ENCODE measurements at regions not wholly inside any gene's neighbourhood (a gene's known extent, or its start where the extent isn't known, plus 50 kb on each side); places are given as distances from the start of the nearest gene placed in this dataset.
"Not testable (repeated sequence)": the region's sequence is repeated elsewhere in the genome, so short reads cannot be mapped to it uniquely, and the experiment has no call there.

DNA sequence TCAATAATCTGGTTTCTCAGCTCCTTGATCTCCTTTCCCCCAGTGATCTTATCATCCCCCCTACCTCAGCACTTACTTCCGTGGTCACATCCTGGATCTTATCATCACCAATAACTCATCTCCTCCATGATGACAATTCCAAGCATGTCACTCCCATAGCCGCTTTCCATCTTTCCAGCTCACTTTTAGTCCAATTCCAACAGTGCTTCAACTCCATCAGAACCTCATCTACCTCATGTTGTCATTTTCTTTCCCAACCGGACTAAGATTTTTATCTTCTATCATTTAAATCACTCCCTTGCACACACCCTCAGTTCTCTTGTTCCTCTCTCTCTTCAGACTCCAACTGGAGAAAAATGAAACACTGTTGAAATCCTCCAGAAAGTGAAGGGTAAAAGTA is 75.9 kb upstream of the UBE2E2 start:
- no peak for ATAC-seq
- Mint-ChIP-seq H3K27me3 (no peaks in the 10 kb centered on the region), H3K4me3 (no peak overlapping the region), H3K9me3 (ENCODE audit: low read depth) (no peaks in the 10 kb centered on the region), H3K4me1 (no peaks in the 10 kb centered on the region), H3K36me3 (no peaks in the 10 kb centered on the region), H3K27ac (no peak overlapping the region)
- CTCF ChIA-PET, result no interaction called here
- no peak for DNase-seq

DNA sequence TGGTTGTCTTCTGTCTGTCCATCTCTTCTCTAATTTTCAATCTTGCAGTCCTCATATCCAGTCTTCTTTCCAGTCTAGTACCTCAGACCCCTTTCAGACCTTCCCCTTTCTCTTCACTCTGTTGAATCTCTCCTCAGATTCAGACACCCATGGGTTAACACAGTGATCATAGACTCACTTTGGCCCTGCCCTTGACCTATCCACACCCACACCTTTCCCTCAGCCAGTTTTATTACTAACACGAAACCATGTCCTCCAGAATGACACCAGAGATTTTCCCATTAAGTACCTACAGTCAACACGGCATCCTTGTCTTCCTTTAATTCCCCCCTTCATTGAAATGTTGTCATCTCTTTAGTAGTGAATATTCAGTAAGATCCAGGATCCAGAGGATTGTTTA is 74.5 kb upstream of the UBE2E2 start:
- CTCF ChIA-PET, result no interaction called here

DNA sequence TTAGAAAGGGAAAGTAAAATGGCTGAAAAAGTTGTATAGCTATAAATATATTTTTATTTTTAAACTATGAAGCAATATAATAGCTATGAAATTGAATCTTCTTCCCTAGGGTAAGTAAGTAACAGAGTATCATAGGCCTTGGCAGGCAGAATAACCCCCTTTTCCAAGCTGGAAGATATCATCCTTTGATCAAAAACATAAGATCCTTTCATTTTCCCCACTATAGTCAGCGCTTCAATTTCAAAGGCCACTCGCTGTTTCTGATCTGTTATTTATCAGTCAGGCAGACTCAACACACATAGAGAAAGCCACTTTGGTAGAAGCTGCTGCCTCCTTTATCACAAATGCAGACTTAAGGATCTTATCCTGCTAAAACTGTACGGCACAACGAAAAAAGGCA is 74.0 kb upstream of the UBE2E2 start:
- Mint-ChIP-seq H3K27me3 (no peaks in the 10 kb centered on the region), H3K9me3 (ENCODE audit: low read depth) (no peaks in the 10 kb centered on the region), H3K27ac (no peak overlapping the region), H3K36me3 (no peaks in the 10 kb centered on the region), H3K4me3 (no peak overlapping the region), H3K4me1 (no peaks in the 10 kb centered on the region)
- DNase-seq (no peak), ATAC-seq (no peak)
- CTCF ChIA-PET, result no interaction called here

More for the DNA sequence above, 74.5 kb upstream of the UBE2E2 start:
- no peak for DNase-seq
- Mint-ChIP-seq H3K27me3 (no peaks in the 10 kb centered on the region), H3K36me3 (no peaks in the 10 kb centered on the region), H3K27ac (no peak overlapping the region), H3K4me1 (no peaks in the 10 kb centered on the region), H3K4me3 (no peak overlapping the region), H3K9me3 (ENCODE audit: low read depth) (no peaks in the 10 kb centered on the region)
- no peak for ATAC-seq

DNA sequence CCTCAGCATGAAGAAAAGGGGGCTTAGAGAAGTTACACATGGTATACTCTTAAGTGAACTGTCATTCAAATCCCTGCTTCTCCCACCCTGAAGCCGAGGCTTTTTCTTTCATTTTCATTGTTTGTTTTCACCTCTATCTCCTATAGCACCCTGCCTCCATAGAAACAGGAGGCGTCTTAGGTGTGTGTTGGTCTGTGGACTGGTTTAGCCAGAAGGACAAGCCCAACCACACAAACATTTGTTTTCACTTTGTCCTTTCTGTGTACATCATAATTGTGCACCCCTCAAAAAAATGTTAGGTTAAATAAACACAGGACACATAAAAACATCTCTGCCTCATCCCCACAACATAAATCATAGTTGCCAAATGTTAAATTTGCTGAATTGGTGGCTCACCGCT is 73.3 kb upstream of the UBE2E2 start:
- CTCF ChIA-PET, result no interaction called here
- Mint-ChIP-seq H3K36me3 (no peaks in the 10 kb centered on the region), H3K27ac (no peak overlapping the region), H3K27me3 (no peaks in the 10 kb centered on the region), H3K4me1 (no peaks in the 10 kb centered on the region), H3K4me3 (no peak overlapping the region), H3K9me3 (ENCODE audit: low read depth) (no peaks in the 10 kb centered on the region)
- ATAC-seq (no peak), DNase-seq (no peak)

DNA sequence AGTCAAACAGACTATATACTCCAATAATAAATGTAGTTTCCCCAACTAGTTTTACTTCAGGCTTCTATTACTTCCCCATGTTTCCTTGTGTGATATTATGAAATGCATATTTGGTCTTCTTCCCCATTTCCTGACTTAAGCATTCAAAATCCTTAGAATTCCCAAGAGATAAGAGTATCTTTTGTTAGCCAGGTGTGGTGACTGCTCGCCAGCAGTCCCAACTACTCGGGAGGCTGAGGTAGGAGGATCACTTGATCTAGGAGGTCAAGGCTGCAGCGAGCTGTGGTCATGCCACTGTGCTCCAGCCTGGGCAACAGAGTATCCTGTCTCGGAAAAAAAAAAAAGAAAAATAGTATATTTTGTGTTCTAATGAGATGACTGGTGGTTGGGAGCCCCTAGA is 72.7 kb upstream of the UBE2E2 start:
- CTCF ChIA-PET, result no interaction called here
- ATAC-seq (no peak), DNase-seq (no peak)
- H3K36me3 Mint-ChIP-seq, result no peaks in the 10 kb centered on the region
- H3K4me1 Mint-ChIP-seq, result no peaks in the 10 kb centered on the region
- H3K4me3 Mint-ChIP-seq, result no peak overlapping the region
- H3K27ac Mint-ChIP-seq, result no peak overlapping the region
- no peaks in the 10 kb centered on the region for H3K9me3 Mint-ChIP-seq (ENCODE audit: low read depth)
- no peaks in the 10 kb centered on the region for H3K27me3 Mint-ChIP-seq

DNA sequence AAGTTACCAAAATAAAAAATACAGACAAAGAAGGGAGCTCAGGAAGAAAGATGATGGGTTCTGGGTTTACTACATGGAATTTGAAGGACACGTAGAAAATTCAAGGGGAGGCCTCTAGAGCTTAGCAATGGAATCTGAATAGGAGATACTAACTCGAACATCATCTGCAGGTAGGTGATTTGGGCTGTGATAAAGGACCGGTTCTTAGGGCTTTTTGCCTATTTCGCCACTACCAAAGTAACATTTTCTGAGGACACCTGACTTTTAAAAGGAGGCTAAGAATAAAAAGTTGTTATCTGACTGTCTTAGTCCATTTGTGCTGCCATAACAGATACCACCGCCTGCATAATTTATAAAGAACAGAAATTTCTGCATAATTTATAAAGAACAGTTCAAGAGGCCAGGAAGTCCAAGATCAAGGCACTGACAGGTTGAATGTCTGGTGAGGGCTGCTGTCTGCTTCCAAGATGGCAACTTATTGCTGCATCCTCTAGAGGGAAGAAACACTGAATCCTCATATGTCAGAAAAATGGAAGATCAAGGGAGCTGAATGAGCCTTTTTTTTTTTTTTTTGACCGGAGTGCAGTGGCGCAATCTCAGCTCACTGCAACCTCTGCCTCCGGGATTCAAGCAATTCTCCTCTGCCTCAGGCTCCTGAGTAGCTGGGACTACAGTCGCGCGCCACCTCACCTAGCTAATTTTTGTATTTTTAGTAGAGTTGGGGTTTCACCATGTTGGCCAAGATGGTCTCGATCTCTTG is 67.9 kb upstream of the UBE2E2 start:
- no peaks in the 10 kb centered on the region for H3K36me3 Mint-ChIP-seq
- no peak overlapping the region for H3K27ac Mint-ChIP-seq
- DNase-seq, result no peak
- no peak for ATAC-seq
- H3K4me3 Mint-ChIP-seq, result no peak overlapping the region
- no peaks in the 10 kb centered on the region for H3K9me3 Mint-ChIP-seq (ENCODE audit: low read depth)
- no peaks in the 10 kb centered on the region for H3K4me1 Mint-ChIP-seq
- H3K27me3 Mint-ChIP-seq, result no peaks in the 10 kb centered on the region
- CTCF ChIA-PET, result no interaction called here

DNA sequence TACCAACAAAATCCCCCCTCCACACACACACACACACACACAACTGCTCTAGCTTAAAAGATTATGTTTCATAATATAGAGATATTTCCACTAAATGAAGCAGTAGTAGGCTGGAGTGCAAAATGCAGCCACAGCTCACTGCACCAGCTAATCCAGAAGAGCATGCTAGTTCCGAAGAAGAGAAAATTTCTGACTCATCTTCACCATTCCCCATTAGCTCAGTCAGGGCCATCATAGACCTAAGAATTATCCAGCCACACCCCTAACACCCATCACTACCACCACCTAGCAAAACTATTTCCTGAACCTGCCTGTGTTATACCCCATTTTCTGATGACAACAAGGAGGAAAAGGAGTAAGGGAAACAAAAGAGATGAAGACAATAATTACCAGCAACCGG is 67.1 kb upstream of the UBE2E2 start:
- CTCF ChIA-PET, result no interaction called here
- DNase-seq (no peak), ATAC-seq (no peak)
- no peak overlapping the region for H3K27ac Mint-ChIP-seq
- H3K27me3 Mint-ChIP-seq, result no peaks in the 10 kb centered on the region
- H3K36me3 Mint-ChIP-seq, result no peaks in the 10 kb centered on the region
- H3K4me3 Mint-ChIP-seq, result no peak overlapping the region
- no peaks in the 10 kb centered on the region for H3K9me3 Mint-ChIP-seq (ENCODE audit: low read depth)
- H3K4me1 Mint-ChIP-seq, result no peaks in the 10 kb centered on the region

DNA sequence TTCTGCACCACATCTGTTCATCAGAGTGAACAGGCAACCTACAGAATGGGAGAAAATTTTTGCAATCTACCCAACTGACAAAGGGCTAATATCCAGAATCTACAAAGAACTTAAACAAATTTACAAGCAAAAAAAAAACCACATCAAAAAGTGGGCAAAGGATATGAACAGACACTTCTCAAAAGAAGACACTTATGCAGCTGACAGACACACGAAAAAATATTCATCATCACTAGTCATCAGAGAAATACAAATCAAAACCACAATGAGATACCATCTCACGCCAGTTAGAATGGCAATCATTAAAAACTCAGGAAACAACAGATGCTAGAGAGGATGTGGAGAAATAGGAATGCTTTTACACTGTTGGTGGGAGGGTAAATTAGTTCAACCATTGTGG is 59.1 kb upstream of the UBE2E2 start:
- CTCF ChIA-PET; ATAC-seq; DNase-seq; H3K27ac Mint-ChIP-seq; H3K4me3 Mint-ChIP-seq; H3K4me1 Mint-ChIP-seq; H3K36me3 Mint-ChIP-seq; H3K27me3 Mint-ChIP-seq; H3K9me3 Mint-ChIP-seq (ENCODE audit: low read depth): not testable (repeated sequence)

DNA sequence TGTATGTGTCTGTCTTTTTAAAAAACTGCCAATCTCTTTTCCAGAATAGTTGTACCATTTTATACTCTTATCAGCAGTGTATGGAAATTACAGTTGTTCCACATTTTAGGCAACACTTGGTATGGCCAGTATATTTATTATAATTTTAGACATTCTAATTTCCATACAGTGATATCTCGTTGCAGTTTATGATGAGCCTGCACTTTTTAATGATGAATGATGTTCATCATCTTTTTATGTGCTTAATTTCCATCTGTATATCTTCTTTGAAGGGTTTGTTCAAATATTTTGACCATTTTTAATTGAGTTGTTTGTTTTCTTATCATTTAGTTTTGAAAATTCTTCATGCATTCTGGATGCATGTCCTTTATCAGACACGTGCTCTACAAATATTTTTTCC is 57.0 kb upstream of the UBE2E2 start:
- Mint-ChIP-seq H3K27me3 (no peaks in the 10 kb centered on the region), H3K9me3 (ENCODE audit: low read depth) (peaks cover 6% of the 10 kb centered on the region), H3K27ac (no peak overlapping the region), H3K4me1 (no peaks in the 10 kb centered on the region), H3K36me3 (no peaks in the 10 kb centered on the region), H3K4me3 (no peak overlapping the region)
- CTCF ChIA-PET, result no interaction called here
- ATAC-seq (no peak), DNase-seq (no peak)

DNA sequence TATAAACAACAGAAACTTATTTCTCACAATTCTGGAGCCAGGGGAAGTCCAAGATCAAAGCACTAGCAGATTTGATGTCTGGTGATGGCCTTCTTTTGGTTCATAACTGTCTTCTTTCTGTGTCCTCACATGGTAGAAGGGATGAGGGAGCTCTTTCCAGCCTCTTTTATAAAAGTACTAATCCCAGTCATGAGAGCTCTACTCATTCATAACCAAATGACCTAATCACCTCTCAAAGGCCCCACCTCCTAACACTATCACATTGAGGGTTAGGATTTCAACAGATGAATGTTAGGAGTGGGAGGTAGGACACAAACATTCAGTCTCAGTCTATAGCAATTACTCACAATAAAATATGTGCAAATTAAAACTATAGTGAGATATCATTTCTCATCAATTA is 50.1 kb upstream of the UBE2E2 start:
- Mint-ChIP-seq H3K36me3 (no peaks in the 10 kb centered on the region), H3K4me1 (no peaks in the 10 kb centered on the region), H3K4me3 (no peak overlapping the region), H3K9me3 (ENCODE audit: low read depth) (peaks cover 4% of the 10 kb centered on the region), H3K27ac (no peak overlapping the region), H3K27me3 (no peaks in the 10 kb centered on the region)
- ATAC-seq (no peak), DNase-seq (no peak)
- CTCF ChIA-PET, result no interaction called here

All from activated CD8-positive, alpha-beta memory T cell treated with anti-CD3 and anti-CD28 coated beads, Interleukin-2, amount 10 ng/mL, durations not matched to agents 7 days and 5 days (primary cell).